ENCODE measurements at regions not wholly inside any gene's neighbourhood (a gene's known extent, or its start where the extent isn't known, plus 50 kb on each side); places are given as distances from the start of the nearest gene placed in this dataset.

- no peaks in the 10 kb centered on the region for H4K20me1 ChIP-seq (ENCODE audit: insufficient read depth, low read length)
- H3K18ac ChIP-seq (ENCODE audit: low read depth, low read length) = no peak overlapping the region
- H3K27me3 ChIP-seq (ENCODE audit: control insufficient read depth, insufficient read depth, low read length) = peaks cover 59% of the 10 kb centered on the region
- H4K8ac ChIP-seq (ENCODE audit: low read depth in 2 of 2, low read length in 2 of 2) = no peak overlapping the region
- DNase-seq = no peak
- ChIA-PET CTCF (no interaction called here), POLR2A (ENCODE audit: unreplicated experiment) (no interaction called here)
- no peak overlapping the region for H3K27ac ChIP-seq (ENCODE audit: insufficient read depth, low read length)
- H2BK5ac ChIP-seq (ENCODE audit: low read depth, low read length, poor library complexity, severe bottlenecking) = no peak overlapping the region
- H4K5ac ChIP-seq (ENCODE audit: low read depth, low read length) = no peak overlapping the region
- no peaks in the 10 kb centered on the region for H3K79me1 ChIP-seq (ENCODE audit: low read depth in 1 of 2, low read length in 2 of 2)
- peaks cover 8% of the 10 kb centered on the region for H3K9me3 ChIP-seq (ENCODE audit: control insufficient read depth, insufficient read depth, low read length)
- no peaks in the 10 kb centered on the region for H3K36me3 ChIP-seq (ENCODE audit: control insufficient read depth, insufficient read depth, low read length)
- H3K9me1 ChIP-seq (ENCODE audit: insufficient read depth, low read length) = no peaks in the 10 kb centered on the region
- no peak overlapping the region for H2BK20ac ChIP-seq (ENCODE audit: low read depth, low read length)
- H2AK5ac ChIP-seq (ENCODE audit: low read depth, low read length) = no peak overlapping the region
- H3K4me3 ChIP-seq (ENCODE audit: insufficient read depth, low read depth, low read length) = no peak overlapping the region
- H2AK9ac ChIP-seq (replicated peaks; ENCODE audit: low read depth, low read length, poor library complexity) = no peak overlapping the region
- no peak for ATAC-seq (ENCODE audit: low read depth)
- no peak overlapping the region for H3K4me2 ChIP-seq (ENCODE audit: low read depth, low read length)
- no peak overlapping the region for H2BK15ac ChIP-seq (ENCODE audit: low read depth, low read length)
- no TSS peak for BruUV-seq (replicated peaks)
- no peak overlapping the region for H3K9ac ChIP-seq (ENCODE audit: low read depth, low read length)
- H2BK120ac ChIP-seq (ENCODE audit: low read depth, low read length) = no peak overlapping the region
- H3K4me1 ChIP-seq (ENCODE audit: control insufficient read depth, insufficient read depth, low read length) = no peaks in the 10 kb centered on the region
- dilution Hi-C loops (cut with HindIII; ENCODE audit: low sequenced_read_pairs, unreplicated experiment) = no loop called here
- H4K91ac ChIP-seq (ENCODE audit: insufficient read depth, low read depth, low read length) = no peak overlapping the region
- H3K14ac ChIP-seq (replicated peaks; ENCODE audit: low read depth, low read length) = no peak overlapping the region
- no peak overlapping the region for H3K56ac ChIP-seq (ENCODE audit: extremely low read depth, insufficient read depth, low read length)
- WGBS, 2 experiments (ENCODE audit: extremely low coverage in 2 of 2, insufficient read length in 1 of 2) = no CpG with 5 or more reads among the region's 1 CpG
- H3K23ac ChIP-seq (ENCODE audit: low read depth, low read length) = no peak overlapping the region
- no peak overlapping the region for H3K4ac ChIP-seq (ENCODE audit: low read depth, low read length)
- in situ Hi-C loops (cut with MboI; ENCODE audit: low sequenced_read_pairs) = no loop called here
- no peak for TF ChIP-seq FOS (IDR thresholded peaks at IDR 0.05; ENCODE audit: low read depth, low read length)
- TF ChIP-seq CHD1 (IDR thresholded peaks at IDR 0.05; ENCODE audit: low read depth, low read length) = no peak
- TF ChIP-seq NFE2L2 (IDR thresholded peaks at IDR 0.05; ENCODE audit: low read depth, low read length) = no peak
- TF ChIP-seq CTCF (conservative IDR thresholded peaks at IDR 0.05; ENCODE audit: low read depth, low read length) = no peak
- no peak for TF ChIP-seq SMC3 (IDR thresholded peaks at IDR 0.05; ENCODE audit: low read depth, low read length)
- TF ChIP-seq RCOR1 (IDR thresholded peaks at IDR 0.05; ENCODE audit: insufficient replicate concordance, low read length) = no peak
- no peak for TF ChIP-seq BHLHE40 (IDR thresholded peaks at IDR 0.05; ENCODE audit: low read depth, low read length)
- TF ChIP-seq MAFK (IDR thresholded peaks at IDR 0.05; ENCODE audit: low read depth, low read length) = no peak
- intact Hi-C loops (cut with micrococcal nuclease) = no loop called here
- H2AFZ ChIP-seq (replicated peaks; ENCODE audit: low read length, poor library complexity) = no peak overlapping the region
Observed at GRCh38 chr15:70409388-70409787, 311.7 kb upstream of the TLE3 start.
